AG09309 (cell line): ENCODE measurements at regions not wholly inside any gene's neighbourhood (a gene's known extent, or its start where the extent isn't known, plus 50 kb on each side); places are given as distances from the start of the nearest gene placed in this dataset.
A peak's percentile ranks its signal among the peaks of the same experiment; 100 is the strongest.

Experiments
- DNase-seq: peaks from one replicate; pipeline ENCODE4 v3.0.0-alpha.2; 2010; ENCODE audit warnings: low read depth
- H3K4me3 ChIP-seq: 2 replicates; pipeline ENCODE4 v1.5.1; 2011; ENCODE audit warnings: mild to moderate bottlenecking, low read depth, low read length, moderate library complexity; ENCODE audit not compliant: control insufficient read depth
- CTCF ChIP-seq: IDR thresholded peaks from 2 replicates; pipeline ENCODE4 v1.5.1; 2011; ENCODE audit warnings: mild to moderate bottlenecking, low read depth, low read length, inconsistent platforms; ENCODE audit not compliant: insufficient read depth, control insufficient read depth; ENCODE audit errors: missing control alignments

GRCh38 chr15:35888815-35889214 lies 342.9 kb upstream of the DPH6 start:
- DNase-seq = no peak
- no peak overlapping the region for H3K4me3 ChIP-seq
- no peak for TF ChIP-seq CTCF

GRCh38 chr15:35907511-35907910 lies 361.5 kb upstream of the DPH6 start:
- DNase-seq = no peak
- H3K4me3 ChIP-seq = no peak overlapping the region
- TF ChIP-seq CTCF = no peak

- no peak for DNase-seq
- no peak overlapping the region for H3K4me3 ChIP-seq
- no peak for TF ChIP-seq CTCF
These were observed 363.4 kb upstream of the DPH6 start for GRCh38 chr15:35909414-35909813.

GRCh38 chr15:35910227-35910626 lies 364.3 kb upstream of the DPH6 start:
- TF ChIP-seq CTCF = no peak
- no peak for DNase-seq
- no peak overlapping the region for H3K4me3 ChIP-seq

- no peak overlapping the region for H3K4me3 ChIP-seq
- no peak for DNase-seq
- no peak for TF ChIP-seq CTCF
These were observed 365.2 kb upstream of the DPH6 start for GRCh38 chr15:35911052-35911777.

- H3K4me3 ChIP-seq = no peak overlapping the region
- peak; percentile 50 for TF ChIP-seq CTCF
- no peak for DNase-seq
These were observed 366.2 kb upstream of the DPH6 start for GRCh38 chr15:35912196-35912595.
